HG03064 (cell line): ENCODE measurements at regions not wholly inside any gene's neighbourhood (a gene's known extent, or its start where the extent isn't known, plus 50 kb on each side); places are given as distances from the start of the nearest gene placed in this dataset.

Experiments
- ATAC-seq: cut with Tn5 transposase; IDR thresholded peaks from one replicate; pipeline ENCODE4 v1.9.1; 2021; ENCODE audit warnings: low read depth; ENCODE audit not compliant: unreplicated experiment

- ATAC-seq = no peak
Measured at GRCh38 chr6:54784011-54784410, 62.6 kb upstream of the FAM83B start.

- no peak for ATAC-seq
Measured at GRCh38 chr6:54786154-54786553, 60.4 kb upstream of the FAM83B start.

DNA sequence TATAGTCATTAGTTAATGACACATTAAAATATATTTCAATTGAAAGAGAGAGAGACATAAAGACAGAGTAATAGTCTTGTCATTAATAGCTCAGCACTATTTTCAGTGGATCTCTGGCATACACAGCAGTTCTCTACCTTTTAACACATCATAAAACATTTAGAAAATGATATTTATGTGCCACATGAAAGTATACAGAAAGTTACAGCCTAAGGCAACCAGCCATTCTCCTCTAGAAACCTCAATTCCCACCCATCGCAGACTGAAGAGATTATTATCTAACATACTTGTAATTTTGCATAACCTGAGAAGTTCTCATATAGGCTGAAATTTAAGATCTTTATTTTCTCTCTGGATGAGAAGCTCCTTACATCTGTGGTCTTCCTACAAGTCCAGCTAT, 58.7 kb upstream of the FAM83B start:
- ATAC-seq = no peak
